G401 (cell line): ENCODE measurements at regions not wholly inside any gene's neighbourhood (a gene's known extent, or its start where the extent isn't known, plus 50 kb on each side); places are given as distances from the start of the nearest gene placed in this dataset.

ENCODE experiments used
- DNase-seq: peaks from one replicate; pipeline ENCODE4 v3.0.0-alpha.2; 2015; ENCODE audit warnings: low spot score
- in situ Hi-C: cut with HindIII; loops from 2 replicates; pipeline ENCODE4 v1.10.0; 2016; ENCODE audit warnings: low sequenced_read_pairs, mixed read lengths

DNA sequence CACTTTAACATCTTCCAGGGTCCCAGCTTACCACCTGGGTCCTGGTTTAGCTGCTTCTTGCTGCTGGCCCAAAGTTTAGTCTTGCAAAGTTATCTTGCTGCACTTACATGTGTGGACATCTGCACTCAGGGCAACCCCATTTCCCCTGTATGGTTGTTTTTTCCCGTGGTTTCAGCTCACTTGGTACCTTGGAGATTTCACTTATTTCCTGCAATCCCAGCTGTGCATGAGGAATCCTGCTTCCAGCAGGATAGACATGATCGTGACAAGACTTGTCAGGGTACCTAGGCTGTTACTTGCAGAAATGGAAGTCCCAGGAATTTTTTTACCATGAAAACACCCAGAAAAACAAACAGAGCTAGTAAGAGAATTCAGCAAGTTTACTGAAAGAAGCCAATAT is 95.9 kb upstream of the LEP start:
- in situ Hi-C loops = no loop called here

DNA sequence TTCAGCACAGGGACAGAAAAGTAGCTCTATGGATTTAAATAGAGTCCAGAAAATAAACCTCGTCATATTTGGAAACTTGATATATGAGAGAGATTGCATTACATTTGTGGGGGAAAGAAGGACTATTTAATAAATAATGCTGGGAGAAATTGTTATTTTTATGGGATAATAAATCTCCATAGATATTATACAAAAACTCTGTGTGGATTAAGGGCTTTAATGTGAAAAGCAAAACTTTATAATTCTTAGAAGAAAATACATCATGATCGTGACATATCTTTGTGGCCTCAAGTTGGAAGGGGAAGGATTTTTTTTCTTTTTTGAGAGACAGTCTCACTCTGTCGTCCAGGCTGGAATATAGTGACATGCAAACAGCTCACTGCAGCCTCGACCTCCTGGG is 95.0 kb upstream of the LEP start:
- in situ Hi-C loops = no loop called here
- no peak for DNase-seq

More for the DNA sequence above, 95.9 kb upstream of the LEP start:
- DNase-seq = no peak

DNA sequence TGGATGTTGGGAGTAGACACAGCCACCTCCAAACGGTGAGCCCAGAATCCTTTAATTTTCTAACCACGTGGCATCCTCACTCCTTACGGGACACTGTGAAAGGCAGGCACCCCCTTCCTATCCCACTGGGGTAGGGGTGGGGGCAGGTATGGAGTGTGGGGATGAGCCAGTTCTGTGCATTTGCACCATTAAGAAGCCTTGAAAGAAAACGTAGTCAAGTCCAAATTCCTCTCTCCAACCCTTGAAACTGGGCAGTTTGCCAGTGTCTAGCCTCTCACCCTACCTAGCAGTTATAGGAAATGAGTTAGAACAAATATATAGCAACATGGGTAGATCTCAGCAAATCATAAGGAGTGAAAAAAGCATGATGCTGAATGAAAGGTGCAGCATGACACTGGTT is 92.4 kb upstream of the LEP start:
- DNase-seq = no peak
- in situ Hi-C loops = no loop called here

DNA sequence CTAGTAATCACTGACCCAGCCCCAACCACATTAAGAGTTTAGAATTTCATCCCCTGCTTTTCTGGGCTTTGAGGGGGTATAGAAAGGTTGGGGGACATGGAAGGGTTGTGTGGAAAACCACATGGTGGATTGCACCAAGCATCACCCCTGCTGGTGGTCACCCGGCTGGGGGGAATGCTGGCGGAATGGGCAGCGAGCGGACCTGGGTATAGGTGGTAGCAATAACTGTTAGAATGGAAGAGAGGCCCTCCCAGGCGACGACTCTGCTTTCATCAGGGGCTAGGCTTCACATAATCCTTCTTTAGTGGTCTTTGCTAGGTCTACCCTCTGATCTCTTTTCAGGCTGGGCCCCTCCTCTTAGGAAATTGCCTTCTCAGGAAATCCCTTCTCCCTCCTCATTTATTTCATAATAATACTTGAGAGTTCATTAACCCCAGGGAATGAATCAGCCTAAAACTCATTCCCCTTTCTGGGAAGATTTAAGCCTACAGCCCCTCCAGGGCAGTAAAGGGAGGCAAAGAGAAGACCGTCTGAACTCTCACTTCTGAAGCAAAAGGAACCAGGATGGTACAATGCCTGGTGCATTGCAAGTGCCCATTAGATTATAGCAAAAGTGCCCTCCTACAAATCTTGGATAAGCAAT is 90.7 kb upstream of the LEP start:
- in situ Hi-C loops = no loop called here
- DNase-seq = no peak

DNA sequence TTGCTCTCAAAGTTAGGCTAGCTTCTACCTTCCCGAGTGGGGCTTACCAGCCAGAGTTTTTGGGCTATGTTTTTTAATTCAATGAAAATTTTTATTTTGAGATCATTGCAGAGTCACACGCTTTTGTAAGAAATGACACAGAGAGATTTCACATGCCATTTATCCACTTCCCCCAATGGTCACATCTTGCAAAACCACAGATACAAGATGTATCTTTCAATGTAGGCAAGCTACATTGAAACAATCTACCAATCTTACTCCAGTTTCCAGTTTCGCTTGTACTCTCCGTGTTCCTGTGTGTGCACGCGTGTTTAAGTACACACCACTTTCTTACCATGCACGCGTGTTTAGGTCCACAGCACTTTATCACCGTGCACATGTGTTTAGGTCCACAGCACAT is 89.4 kb upstream of the LEP start:
- DNase-seq = no peak

DNA sequence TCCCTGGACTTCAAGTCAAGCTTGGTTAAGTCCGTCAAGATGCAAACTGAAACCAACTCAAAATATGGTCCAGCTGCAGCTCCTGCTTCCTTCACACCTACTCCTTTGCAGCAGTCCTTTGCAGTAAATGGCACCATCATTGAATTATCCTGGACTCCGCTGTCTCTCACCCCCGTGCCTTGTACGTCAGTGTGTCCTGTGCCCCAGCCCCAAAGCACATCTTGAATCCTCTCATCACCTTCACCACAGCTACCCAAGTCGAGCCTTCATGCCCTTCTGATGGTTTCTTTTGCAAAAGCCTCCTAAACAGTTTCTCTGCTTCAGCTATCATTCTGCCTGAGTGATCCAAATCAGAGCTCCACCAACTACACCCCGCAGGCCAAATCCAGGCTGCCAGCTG is 88.4 kb upstream of the LEP start:
- DNase-seq = no peak
- in situ Hi-C loops = no loop called here

More for the DNA sequence above, 89.4 kb upstream of the LEP start:
- in situ Hi-C loops = no loop called here

DNA sequence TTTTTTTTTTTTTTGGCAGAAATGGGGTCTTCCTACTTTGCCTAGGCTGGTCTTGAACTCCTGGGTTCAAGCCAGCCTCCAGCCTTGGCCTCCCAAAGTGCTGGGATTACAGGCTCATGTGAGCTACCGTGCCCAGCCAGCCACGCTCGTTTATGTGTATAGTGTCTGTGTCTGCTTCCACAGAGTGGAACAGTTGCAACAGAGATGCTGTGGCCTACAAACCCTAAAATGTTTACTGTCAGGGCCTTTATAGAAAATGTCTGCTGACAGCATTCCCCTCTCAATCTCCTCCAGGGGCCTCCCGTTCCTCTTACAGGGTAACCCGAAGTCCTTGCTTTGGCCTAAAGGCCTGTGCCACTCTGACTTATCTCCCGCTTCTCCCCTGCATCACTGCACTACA is 87.6 kb upstream of the LEP start:
- in situ Hi-C loops = no loop called here
- DNase-seq = no peak

DNA sequence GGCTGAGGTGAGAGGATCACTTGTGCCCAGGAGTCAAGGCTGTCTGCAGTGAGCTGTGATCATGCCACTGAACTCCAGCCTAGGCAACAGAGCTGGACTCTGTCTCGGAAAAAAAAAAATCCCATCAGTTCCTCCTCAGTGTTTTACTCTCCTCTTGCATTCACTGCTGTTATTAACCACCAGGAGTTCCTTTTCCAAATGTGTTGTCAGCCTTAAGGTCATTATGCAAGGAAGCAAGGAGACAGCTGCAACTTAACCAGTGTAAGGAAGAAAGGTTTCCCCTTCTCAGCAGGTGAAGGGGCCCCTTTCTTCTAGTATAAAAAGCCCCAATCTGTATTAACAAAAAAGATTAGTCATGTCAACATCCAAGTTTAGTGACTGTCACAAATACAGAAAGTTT is 86.6 kb upstream of the LEP start:
- in situ Hi-C loops = no loop called here
- DNase-seq = no peak

DNA sequence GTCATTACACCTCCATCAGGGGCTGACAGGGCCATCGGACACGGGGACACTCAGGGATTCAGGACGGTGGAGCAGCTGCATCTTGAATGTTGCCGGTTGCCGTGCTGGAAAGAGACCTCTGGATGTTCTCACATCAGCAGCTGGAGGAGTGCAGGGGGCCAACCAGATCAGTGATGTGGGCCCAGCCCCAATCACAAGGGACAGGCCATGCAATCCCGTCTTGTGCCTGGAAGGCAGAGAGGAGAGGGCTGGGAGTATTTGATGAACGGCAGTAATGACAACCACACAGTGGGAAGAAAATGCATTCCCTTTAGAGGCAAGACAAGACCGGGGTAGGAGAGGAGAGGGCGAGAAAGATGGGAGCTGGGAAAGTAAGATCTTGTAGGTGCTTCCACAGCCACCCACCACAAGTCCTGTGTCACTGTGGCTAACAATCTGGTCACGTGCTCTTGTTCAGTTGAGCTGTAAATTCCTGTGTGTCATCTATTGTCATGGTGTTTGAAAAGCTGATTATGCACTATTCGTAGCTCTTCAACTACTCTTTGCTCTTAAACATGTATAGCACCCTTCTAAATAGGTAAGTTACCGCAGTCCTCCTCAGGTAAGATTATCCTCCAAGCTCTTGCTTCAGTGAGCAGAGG is 85.9 kb upstream of the LEP start:
- in situ Hi-C loops = no loop called here
- DNase-seq = no peak

DNA sequence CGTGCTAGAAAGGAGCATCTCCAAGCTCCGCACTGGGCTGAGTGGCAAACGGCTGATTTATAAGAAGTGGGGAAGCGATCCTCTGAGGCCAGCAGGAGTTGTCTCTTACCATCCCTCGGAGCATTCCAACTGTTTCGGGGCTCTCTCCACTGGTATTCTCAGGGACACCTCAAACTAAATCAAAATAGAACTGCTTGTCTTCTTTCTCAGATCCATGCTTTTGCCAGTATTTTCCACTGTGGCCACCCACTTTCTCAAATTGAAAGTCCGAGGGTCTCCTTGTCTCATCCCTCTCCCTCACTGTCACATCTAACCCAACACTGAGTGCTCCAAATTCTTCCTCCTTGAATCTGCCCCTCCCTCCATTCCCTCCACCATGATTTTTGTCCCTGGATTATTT is 83.2 kb upstream of the LEP start:
- no peak for DNase-seq
- in situ Hi-C loops = no loop called here

DNA sequence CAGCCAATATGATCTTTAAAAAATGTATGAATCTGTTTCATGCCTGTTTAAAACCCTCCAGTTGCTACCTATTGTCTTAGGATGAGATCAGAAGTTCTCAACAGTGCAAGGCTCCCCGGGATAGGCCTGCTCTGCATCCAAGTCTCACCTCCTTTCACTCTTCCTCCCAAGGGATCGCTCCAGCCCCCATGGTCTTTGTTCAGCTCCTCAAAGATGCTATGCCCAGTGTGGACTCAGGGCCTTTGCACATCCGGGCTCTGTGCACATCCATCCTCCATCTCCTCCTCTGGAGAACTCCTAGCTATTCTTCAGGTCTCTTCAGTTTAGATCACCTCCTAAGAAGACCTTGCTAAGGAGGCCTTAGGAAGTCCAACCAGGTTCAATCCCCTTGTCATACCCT is 82.7 kb upstream of the LEP start:
- in situ Hi-C loops = no loop called here
- no peak for DNase-seq

DNA sequence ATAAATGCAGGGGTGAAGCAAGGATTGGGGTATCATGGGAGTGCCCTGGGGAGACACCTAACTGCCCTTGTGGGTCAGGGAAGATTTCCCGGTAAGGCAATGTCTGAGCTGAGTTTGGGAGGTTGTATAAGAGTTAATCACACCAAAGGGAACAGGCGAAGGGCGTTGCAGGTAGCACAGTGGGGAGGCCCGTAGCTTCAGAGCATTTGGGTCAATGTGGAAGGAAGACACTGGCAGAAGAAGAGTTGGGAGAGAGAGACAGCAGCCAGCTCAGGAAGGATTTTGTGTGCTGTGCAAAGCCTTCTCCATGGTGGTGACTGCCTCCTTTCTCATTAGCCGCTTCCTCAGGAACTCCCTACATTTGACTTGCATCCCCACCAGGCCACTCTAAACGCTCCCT is 80.8 kb upstream of the LEP start:
- no peak for DNase-seq
- in situ Hi-C loops = no loop called here

DNA sequence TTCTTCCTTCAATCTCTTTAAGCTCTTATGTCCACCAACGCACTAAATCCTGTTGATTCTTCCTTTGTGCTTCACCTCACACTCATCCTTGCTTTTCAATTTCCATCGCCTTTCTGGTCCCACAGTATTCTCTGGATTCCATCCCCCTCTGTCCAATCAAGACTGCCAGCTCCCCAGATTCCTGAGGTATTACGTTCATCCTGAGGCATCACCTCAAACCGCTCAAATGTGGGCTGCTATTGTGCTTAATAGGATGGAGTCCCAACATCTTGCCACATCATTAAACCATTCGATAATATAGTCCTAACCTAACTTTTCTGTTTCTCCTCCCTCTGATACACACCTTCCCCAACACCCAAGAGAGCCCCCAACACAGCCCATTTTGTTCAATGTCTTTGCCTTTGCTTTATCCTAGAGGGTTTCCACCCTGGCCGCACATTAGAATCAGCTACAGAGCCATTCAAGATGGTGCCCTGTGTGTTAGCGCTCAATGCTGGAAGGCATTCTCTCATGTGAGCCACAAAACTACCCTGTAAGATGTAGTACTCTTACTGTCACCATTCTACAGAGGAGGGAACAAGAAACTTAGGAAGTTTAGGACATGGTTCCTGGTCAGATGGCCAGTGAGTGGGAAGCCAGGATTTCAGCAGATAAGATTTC is 79.5 kb upstream of the LEP start:
- DNase-seq = no peak
- in situ Hi-C loops = no loop called here

DNA sequence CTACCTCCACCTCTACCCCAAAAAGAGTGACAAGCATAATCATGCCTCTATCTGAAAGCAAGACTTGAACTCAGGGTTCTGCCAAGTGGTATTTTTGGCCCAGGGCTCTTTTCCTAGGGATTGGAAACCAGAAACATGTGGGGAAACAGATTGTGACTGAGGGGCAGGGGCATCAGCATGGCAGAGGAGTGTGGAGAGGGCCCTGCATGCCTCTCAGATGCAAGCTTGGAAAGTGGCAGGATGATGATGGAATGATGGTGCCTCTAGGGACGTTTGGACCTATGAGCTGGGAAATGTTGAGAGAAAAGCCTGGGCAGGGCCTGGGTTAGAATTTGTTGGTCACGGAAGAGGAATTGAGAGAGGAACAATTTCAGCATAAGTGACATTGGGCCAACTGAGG is 78.4 kb upstream of the LEP start:
- in situ Hi-C loops = no loop called here
- no peak for DNase-seq

DNA sequence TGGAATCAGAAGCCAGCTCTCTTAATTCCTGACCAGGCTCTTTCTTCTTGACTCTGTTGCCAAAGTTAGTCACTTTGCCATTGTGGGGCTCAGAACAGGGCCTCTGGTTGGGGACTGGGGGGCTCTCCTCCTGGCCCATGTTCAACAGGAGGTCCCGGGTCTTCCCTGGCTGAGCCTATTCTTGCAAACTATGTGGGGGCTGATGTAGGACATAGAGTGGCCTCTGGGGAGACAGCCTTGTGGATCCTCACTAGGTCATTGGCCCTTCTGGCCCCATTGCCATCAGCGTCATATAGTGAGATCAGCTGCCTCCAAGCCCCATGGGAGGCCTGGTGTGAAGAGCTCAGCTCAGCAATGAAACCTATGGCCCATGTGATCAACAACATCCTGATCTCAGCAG is 77.6 kb upstream of the LEP start:
- in situ Hi-C loops = no loop called here
- DNase-seq = no peak

DNA sequence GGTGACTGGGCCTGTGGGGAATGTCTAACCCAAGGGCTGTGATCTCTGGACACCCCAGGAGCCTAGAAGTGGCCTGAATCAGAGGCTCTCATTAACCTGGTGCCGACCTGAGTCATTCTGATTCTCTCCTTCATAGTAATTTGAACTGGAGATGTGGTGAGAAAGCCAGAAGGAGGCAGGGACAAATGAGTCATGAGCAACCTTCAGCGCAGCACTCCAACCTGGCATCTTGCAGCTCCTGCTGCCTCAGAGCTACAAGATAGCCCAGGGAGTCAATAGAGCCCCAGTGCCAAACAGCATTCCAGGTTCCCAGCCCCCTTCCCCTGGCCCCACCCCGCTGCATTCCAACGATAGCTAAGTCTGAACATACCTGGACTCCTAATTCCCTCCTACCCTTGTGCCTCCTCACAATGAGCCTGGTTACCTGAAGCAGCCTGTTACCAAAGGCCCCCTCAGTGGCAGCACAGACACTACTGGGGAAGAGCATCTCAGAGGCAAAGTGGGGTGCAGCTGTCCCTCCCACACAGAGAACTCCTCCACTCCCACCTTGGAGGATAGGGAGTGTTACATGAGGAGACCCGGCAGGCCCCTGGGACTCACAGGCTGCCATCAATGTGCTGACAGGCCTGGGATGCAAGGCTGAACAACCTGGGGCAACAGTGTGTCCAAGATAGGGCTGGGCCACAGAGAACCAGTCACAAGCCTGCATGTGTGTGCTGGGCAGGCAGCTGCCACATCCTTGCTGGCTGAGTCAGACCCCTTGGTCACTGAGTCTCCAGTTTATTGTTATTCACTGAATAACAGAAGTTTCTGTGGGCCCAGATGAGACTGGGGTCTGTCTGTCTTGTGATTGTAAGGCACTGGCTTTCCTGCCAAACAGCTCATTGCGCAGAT is 76.8 kb upstream of the LEP start:
- in situ Hi-C loops = no loop called here
- no peak for DNase-seq

DNA sequence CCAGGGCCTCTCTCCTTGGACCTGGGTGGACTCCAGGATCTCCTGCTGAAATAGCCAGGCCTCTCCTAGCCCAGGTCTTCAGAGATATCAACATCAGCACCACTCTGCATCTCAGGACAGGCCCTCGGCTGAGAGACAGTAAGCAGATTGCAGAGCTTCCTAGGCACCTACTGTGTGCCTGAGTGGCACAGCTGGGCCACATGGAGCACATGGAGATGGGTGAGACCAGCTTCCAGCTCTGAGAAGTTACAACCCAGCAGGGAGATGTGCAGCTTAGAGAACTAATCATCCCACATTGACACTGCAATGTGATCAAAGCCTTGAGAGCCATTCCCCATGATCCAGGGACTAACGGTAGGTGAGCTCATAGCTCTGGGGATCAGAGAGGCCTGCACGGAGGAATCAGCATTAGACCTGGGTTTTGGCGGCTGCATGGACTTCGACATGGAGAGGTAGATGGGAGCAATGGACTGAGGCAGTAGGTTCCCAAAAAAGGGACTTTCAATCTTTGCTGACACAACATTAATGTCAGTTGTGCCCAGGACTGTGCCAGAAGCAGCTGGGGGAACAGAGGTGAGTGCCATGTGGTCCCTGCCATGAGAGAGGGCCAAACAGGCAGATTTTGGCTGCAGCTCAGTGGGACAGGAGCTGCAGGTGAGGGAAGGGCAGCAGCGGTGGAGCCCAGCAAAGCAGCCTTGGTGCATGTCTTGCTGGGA is 76.0 kb upstream of the LEP start:
- DNase-seq = no peak
- in situ Hi-C loops = no loop called here

DNA sequence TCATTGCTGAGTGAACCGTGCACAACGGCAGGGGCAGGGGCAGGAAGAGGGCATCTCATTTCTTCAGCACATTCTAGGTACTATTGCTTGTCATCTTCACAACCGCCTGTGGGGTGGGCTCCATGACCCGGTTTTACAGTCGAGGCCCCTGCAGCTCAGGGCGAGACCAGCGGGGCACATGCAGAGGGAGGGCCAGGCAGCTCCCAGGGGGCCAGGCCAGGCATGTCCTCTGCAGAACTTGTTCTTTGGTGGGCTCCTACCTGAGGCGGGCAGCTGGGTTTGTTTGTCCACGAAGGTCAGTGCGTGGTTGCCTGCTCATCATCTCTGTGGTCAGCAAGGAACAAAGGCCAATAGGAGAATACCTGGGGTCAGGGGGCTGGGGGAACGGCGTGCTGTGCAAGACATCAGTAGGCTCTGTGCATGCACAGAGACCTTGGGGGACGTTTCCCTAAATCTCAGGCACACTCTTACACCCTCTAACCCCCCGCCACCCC is 75.1 kb upstream of the LEP start:
- no peak for DNase-seq
- in situ Hi-C loops = no loop called here

DNA sequence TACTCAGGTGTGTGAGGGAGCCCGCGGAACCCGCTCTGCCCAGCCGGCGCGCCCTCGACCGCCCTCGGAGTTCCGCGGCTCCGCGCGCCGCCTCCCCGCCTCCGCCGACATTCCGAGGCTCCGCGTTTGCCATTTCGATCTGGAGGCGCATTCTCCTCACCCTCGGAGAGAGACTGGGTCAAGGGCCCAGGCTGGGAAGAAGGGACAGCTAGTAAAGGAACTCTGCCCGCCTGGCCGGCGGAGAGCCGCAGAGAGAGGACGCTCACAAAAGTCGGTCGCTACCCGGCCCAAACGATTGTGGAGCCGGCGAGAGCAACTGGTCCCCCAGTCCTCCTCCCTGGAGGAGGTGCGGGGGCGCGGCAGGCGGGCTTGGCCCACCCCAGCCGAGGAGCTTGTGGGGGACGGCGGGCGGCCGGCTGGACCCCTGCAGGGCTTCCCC is 74.5 kb upstream of the LEP start:
- in situ Hi-C loops = no loop called here
- peak; percentile 57 for DNase-seq
